RWPE1 (cell line): ENCODE measurements at regions not wholly inside any gene's neighbourhood (a gene's known extent, or its start where the extent isn't known, plus 50 kb on each side); places are given as distances from the start of the nearest gene placed in this dataset.

ENCODE experiments used
- CTCF ChIA-PET: fragments of 350-600 bp; sonication (Branson Sonifier 250); formaldehyde crosslinking; extraction: SDS; loops from one replicate; lab custom pipeline; 2021; lab: Yijun Ruan, JAX
- POLR2A ChIA-PET: fragments of 400-600 bp; formaldehyde crosslinking; extraction: SDS; loops from one replicate; lab custom pipeline; 2020; ENCODE audit warnings: antibody characterized with exemption; ENCODE audit not compliant: low non-redundant PET; lab: Yijun Ruan, JAX
- DNase-seq: peaks from one replicate; pipeline ENCODE4 v3.0.0; 2012; ENCODE audit warnings: low spot score
- H3K27ac ChIP-seq: fragments of 450-650 bp; 2 replicates; pipeline ENCODE4 v1.5.1; 2017
- TF ChIP-seq, protein P1 (sequence below): fragments of 450-650 bp; conservative IDR thresholded peaks from 2 replicates; pipeline ENCODE4 v1.5.1; 2017; ENCODE audit warnings: low read depth, mild to moderate bottlenecking

DNA sequence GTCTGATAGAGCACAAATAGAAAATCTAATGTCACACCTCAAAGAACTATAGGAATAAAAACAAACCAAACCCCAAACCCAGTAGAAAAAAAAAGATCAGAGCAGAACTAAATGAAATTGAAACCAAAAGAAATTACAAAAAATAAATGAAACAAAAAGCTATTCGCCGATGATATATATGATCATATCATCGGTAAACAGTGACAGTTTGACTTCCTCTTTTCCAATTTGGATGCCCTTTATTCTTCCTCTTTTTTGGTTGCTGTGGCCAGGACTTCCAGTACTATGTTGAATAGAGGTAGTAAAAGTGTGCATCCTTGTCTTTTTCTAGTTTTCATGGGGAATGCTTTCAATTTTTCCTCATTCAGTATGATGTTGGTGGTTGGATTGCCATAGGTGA, 215.3 kb upstream of the AR start:
- no peak for DNase-seq

DNA sequence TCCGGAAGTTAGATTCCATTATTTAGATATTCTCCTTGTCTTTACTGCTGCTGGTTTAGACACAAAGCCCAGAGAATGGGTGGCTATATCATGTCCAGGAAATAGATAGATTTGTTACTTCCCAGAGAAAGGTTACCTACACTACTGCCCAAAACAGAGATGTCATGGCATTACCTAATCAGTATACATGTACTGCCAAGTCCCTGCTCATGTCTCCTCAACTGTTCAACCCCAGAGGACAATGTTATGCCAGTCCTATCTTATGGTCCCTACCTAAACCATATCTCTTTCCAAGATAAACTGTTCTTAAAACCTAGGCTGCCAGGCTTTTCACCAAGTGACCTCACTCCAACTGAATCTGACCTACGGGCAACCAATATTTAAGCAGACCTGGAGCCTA, 209.5 kb upstream of the AR start:
- POLR2A ChIA-PET = no interaction called here
- CTCF ChIA-PET = no interaction called here
- H3K27ac ChIP-seq = no peak overlapping the region
- TF ChIP-seq, protein P1, sequence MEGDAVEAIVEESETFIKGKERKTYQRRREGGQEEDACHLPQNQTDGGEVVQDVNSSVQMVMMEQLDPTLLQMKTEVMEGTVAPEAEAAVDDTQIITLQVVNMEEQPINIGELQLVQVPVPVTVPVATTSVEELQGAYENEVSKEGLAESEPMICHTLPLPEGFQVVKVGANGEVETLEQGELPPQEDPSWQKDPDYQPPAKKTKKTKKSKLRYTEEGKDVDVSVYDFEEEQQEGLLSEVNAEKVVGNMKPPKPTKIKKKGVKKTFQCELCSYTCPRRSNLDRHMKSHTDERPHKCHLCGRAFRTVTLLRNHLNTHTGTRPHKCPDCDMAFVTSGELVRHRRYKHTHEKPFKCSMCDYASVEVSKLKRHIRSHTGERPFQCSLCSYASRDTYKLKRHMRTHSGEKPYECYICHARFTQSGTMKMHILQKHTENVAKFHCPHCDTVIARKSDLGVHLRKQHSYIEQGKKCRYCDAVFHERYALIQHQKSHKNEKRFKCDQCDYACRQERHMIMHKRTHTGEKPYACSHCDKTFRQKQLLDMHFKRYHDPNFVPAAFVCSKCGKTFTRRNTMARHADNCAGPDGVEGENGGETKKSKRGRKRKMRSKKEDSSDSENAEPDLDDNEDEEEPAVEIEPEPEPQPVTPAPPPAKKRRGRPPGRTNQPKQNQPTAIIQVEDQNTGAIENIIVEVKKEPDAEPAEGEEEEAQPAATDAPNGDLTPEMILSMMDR = no peak
- no peak for DNase-seq

More for the DNA sequence above, 215.3 kb upstream of the AR start:
- CTCF ChIA-PET = no interaction called here
- POLR2A ChIA-PET = no interaction called here
- H3K27ac ChIP-seq = no peak overlapping the region
- TF ChIP-seq, protein P1 = no peak

DNA sequence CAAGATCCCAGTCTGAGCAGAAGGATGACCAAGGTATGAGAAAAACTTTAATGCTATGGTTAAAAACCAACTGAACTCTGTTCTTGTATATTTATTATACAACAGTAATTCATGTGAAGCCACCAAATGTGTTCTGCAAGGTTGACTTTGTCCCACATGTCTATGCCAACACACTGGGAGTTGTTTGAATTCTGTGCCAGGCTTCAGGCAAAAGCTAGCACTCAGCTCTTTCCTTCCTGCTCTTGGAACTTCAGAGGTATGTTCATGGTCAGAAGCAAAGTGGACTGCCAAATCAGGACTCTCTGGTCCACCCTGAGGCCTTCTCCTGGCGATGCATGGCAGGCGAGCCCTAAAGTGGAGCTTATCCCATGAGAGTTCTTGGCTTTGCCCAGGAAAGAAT, 205.6 kb upstream of the AR start:
- ChIA-PET POLR2A (no interaction called here), CTCF (no interaction called here)
- no peak for DNase-seq
- H3K27ac ChIP-seq = no peak overlapping the region
- TF ChIP-seq, protein P1 = no peak

DNA sequence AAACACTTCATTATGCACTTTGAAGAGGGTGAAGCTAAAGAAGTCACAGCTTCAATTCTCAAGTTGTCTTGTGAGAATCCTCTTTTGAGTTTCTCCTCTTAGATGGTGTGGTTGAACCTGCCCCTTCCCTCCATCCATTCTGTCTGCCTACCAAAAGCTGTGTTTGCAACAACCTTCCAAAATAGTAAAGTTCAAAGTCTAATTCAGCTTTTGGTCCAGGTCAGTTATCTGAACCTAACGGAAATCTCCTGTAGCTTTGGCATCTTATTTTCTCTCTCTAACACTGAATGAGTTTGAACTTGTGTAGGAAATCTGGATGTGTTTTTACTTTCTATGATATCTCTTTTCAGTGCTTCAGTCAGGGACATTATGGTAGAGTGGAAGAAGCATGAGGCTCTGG, 201.7 kb upstream of the AR start:
- TF ChIP-seq, protein P1 = no peak
- DNase-seq = no peak
- ChIA-PET POLR2A (no interaction called here), CTCF (no interaction called here)
- no peak overlapping the region for H3K27ac ChIP-seq

DNA sequence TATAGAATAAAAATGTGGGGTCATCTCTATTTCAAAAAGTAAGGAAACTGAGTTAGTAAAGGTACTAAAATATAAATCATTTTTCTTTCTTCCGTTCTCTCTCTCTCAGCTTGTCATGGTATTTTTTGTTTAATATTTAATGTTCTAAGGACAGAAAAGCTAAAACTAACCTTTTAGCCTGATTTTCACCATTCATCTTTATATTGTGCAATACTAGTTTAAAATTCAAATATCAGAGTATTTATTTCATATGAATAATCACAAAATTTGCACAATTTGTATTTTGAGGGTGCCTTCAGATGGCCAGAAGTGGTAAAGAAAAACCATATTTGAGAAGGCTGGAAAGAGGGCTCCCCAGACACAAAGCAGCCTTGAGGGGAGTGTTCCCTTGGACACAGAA, 197.6 kb upstream of the AR start:
- no peak overlapping the region for H3K27ac ChIP-seq
- TF ChIP-seq, protein P1 = no peak
- CTCF ChIA-PET = no interaction called here
- no peak for DNase-seq
- POLR2A ChIA-PET = no interaction called here

DNA sequence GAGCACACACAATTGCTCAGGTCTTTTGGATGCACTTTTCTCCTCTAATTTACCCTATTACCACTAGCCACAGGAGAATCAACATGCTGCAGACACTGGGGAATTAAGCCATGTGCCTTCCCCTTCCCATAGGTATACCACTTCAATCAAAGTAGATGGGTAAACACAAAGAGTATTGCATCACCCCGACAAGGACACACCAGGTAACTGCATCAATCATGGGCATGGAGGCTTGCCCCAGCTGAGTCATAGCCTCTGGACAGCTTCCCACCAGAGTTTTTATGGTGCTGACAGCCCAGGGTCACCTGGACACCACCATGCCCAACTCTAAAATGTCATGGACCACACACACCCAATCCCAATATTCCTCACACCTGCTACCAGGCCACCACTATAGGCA, 197.2 kb upstream of the AR start:
- TF ChIP-seq, protein P1 = no peak
- no peak for DNase-seq
- ChIA-PET CTCF (no interaction called here), POLR2A (no interaction called here)
- H3K27ac ChIP-seq = no peak overlapping the region

DNA sequence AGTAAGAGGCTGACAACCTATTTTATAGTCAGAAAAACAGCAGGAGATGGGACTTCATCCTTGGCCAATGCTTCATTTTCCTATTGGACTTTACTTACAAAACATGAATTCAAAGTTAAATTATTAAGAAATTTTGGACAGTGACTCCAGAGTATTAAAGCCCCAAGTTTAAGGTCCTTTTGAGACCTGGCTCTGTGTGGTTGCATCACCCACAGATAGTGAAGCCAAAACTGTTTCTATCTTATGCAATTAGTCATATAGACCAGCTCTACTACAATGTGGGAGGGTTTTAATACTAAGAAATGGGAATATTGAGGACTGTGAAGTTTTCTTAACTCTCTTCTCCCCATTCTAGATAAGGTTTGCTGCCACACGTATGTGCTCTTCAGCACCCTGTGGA, 196.7 kb upstream of the AR start:
- TF ChIP-seq, protein P1 = no peak
- CTCF ChIA-PET = no interaction called here
- no peak for DNase-seq
- POLR2A ChIA-PET = no interaction called here
- no peak overlapping the region for H3K27ac ChIP-seq
